NCI-H82 treated with DMSO at 0.1 percent for 48 hours (cell line): ENCODE measurements at regions not wholly inside any gene's neighbourhood (a gene's known extent, or its start where the extent isn't known, plus 50 kb on each side); places are given as distances from the start of the nearest gene placed in this dataset.

Experiments
- DNase-seq: peaks from one replicate; lab custom pipeline; 2025; ENCODE audit not compliant: unreplicated experiment; lab: John Stamatoyannopoulos, UW

DNA sequence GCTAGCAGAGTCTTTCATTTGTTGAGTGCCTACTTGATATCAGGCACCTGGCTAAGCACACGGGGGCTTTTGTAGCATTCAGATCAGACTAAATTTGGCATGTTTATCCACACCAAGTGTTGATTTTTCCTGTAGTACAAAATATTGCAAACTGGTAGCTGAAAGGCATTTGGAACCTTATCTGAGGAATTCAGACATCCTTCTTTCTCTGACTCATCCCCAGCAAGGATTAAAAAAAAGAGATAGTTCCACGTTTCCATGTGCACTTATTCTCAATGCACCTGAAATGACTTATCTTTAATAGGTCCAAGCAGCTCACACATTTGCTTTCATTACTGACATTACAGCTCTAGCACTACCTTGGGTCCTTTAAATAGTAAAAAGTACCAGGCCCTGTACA, 786.0 kb upstream of the GRM7 start:
- DNase-seq: no peak

DNA sequence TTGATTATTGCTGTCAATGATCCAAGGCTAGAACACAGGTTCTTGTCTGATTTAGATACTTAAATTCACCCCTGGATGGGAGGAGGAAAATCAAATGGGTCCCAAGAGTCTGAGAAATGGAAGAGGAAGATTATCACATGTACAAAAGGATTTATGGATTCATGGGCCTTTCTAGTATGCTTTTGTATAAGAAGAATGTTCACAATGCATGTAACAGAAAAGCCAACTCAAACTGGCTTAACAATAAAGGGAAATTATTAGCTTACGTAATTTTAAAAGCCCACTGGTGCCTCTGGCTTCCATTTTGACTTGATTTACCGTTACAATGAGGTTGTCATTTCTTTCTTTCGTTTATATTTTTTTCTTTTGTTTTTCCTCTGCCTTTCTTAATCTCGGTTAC, 782.5 kb upstream of the GRM7 start:
- no peak for DNase-seq

DNA sequence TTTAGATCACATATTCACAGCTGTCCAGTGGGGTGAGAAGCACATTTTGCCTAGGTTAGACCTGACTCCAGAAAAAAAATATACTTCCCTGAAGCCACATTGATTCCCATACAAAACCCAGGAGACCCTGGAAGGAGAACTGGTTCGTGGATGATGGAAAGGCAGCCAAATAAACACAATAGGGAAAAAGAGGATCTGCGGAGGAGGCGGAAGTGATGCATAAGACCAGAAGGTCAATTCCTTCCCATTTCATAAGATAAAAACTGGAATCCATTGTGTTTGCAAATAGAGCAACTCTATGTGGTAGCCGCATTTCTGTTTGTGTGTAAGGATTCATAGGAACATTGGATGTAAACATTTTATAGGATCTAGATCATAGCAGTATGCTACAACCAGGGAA, 781.9 kb upstream of the GRM7 start:
- no peak for DNase-seq

DNA sequence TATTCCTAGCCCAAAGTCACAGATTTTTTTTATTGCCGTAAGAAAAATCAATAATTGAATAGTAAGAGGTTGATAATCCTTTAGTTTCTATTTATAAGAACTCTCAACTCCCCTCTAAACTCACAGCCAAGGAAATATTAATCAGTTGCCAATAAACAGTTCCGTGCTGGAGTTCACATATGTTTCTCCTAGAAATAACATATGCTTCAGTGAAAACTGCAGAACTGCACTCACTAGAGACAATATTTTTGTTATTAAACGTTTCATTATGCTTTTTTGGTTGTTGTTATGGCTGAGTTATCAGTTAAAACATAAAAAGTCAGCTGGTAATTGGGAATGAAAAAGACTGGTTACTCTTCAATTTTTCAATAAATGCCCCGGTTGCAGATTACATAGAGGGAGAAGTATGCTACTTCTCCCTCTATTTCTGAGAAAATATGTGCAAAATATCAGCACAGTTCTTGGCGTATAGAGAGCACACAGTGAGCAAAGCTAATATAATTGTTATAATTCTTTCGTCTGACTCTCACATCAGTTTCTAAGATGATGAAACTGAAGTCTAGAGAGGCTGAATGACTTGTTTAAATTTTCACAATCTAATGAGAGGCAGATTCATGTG, 781.2 kb upstream of the GRM7 start:
- DNase-seq: no peak

DNA sequence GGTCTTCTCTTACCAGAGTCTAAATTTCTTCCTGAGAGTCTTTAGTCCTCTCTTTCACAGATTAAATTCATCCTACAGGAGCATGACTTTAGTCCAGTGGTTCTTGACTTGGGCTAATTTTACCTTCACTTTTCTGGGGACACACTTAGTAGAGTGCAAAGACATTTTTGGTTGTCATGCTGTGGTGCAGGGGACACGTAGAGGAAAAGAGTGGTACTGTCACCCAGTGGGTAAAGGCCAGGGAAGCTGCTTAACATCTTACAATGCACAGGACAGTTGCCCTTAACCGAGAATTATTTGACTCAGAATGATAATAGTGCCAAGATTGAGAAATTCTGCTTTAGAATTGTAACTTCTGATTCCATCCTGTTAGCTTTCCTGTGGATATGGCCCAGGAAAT, 772.5 kb upstream of the GRM7 start:
- DNase-seq: no peak

DNA sequence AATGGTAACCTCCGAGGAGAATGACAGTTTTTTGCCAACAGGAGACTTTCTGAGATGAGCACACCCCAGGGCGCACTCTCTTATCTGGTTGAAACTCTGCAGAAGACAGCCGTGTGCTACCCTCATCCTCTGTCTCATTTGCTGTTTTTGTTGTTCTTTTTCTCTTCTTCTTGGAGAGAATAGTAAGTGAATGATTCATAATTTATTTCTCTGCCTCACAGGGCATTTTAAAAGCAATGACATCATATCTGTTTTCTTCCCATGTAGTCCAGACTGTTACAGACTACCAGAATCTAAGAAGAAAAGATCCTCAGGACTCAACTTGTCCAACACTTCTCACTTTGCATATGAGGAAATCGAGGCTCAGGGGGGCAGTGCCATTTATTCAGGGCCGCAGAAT, 771.1 kb upstream of the GRM7 start:
- DNase-seq: no peak

DNA sequence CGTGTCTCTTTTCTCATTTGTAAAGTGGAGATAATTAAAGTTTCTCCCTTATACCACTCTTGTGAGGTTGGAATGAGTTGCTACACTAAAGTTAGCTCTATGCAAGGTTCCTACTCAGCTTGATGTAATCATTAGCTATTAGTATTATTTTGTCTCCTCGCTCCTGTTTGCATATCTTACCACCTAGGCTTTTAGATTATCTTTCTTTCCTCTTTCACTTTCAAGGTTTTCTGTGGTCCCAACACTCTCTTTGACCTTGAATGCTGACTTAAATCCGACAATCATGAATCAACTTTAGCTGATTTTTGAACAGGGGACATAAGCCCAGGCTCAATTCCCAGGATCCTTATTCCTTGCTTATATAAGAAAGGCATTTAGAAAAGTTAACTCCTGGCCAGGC, 769.7 kb upstream of the GRM7 start:
- DNase-seq: no peak

DNA sequence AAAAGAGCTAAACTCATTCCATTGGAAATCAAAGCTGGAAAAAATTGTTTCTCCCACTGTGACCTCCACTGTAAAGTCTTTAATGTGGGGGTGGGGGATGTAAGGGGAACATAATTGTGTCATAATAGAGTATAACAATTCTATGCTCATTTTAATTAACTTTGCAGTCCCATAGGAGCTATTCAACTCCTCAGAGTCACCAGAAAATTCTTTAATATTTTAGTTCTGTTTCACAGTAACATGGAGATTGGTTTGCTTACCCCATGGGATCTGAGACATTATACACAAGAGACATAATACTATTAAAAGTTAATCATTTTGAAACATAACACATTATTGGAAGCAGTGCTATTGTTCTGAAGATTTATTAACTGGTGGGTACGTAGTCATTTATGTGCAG, 765.9 kb upstream of the GRM7 start:
- DNase-seq: no peak

DNA sequence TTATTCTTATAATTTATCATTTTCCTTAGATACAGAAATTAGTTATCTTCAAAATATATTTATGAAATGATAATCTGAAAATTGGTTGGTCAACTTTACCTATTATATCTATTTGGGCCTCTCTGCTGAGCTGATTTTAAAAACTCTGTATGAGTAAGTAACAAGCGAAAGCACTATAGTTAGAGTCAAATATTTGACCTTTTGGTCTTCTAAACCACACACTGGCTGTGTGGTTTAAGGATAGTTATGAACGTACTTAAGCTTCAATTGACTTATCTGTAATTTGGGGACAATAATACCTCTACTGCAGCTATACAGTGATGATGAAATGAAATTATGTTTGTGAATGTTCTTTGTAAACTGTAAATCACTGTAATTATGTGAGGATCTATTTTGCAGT, 763.9 kb upstream of the GRM7 start:
- DNase-seq: no peak

DNA sequence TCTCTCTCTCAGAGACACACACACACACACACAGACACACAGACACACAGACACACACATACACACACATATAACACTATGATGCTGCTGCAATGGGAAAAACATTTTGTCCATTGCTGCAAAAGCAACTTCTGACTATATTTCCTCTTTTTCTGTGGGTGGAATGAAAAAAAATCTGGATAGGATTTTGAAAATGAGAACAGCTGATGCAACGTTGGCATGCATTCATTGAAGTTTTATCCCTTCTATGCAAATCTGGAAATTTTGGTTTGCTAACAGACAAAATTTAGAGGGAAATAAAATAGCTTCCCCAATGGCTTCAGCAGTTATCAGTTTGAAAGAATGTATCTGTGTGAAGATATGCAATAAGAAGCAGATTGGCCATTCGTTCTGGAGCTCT, 763.4 kb upstream of the GRM7 start:
- DNase-seq: no peak

DNA sequence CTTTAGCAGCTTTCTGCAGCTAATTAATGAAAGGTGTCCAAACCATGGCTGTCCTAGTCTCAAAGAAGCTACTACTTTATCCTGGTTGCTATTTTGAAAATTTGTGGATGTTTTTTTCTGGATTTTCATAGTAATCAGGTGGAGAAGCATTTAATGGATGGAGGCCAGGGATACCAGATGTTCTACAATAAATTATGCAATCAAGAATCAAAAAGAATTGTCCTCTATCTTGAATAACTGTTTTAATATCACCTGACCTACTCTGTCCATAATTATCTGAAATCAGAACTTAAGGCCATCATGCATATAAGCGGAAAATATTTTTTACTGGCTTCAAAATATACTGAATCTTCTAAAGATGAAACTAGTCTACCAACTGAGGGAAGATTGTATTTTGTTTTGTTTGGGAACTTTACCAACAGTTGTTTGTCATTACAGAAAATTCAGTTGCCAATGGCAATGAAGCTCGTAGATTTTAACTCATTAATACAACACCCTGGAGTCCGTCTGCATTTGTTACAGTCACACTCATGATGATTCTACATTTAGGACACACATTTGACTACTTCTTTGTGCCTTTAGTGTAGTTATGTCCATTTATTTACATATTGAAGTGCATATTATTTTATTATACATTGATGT, 762.3 kb upstream of the GRM7 start:
- no peak for DNase-seq

DNA sequence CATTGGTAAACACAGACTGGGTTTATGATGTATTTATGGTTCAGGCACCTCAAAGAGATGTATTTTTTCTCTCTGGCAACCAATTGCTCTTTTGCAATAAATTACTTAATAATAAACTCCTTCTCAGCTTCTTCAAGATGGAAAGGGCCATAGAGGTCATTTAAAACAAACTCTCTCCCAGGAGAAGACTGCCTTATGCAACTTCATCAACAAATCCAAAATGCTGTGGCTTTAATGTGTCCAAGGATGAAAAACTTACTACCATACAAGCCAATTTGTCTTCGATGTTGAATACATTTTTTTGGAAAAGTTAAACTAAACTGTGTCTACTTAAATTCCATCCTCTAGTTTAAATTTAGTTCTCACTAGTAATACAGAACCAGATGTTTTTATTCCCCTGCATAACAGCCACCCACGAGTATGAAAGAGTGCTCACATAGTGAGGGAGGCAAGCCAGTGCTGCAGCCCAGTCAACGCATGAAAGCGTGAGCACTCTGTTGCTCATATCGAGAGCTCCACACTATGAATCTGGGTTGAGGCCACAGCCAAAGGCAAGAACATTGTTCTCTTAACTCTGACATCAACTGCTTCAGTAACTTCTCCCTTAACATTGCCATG, 761.3 kb upstream of the GRM7 start:
- no peak for DNase-seq

DNA sequence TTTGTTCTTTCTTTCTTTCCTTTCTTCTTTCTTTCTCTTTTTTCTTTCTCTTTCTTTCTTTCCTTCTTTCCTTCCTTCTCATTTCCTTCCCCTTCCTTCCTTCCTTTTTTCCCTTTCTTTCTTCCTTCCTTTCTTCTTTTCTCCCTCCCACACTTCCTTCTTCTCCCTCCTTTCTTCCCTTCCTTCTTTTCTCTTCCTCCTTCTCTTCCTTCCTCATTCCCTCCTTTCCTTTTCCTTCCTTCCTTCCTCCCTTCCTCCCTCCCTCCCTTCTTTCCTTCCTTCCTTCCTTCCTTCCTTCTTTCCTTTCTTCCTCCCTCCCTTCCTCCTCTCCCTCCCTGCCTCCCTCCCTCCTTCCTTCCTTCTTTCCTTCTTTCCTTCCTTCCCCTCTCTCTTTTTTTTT, 755.7 kb upstream of the GRM7 start:
- no peak for DNase-seq

DNA sequence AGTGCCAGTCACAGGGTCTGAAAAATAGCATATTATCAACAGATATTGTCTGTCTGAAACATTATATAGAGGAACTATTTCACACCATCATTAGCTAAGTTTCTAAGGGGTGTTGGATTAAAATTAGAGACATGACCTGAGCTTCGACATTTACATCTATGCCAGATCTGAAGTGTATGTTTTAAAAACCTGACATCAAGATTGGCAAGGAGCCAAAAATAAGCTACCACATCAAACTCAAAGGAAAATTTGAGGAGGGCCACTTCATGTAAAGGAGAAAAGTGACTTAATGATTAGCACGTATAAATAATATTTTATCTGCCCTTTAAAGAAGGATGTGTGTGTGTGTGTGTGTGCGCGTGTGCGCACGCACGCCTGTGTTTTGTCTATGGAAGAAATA, 752.0 kb upstream of the GRM7 start:
- no peak for DNase-seq

DNA sequence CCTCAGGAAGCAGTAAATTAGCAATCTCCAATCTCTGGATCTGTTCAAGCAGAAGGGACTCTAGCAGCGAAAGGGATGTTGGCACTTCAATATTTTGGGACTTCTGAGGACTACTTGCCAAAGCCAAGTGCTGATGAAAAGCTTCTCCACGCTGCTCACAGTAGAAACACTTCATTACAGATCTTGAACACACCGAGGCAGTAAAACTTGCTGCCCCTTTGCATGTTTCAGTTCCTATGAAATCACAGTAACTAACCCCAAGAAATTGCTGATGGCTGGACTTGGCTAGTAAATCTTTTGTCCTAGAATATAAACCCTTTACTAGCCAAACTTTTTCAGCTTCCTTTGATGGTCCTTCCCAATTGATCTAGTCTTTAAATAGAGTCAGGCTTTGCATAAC, 750.5 kb upstream of the GRM7 start:
- no peak for DNase-seq

DNA sequence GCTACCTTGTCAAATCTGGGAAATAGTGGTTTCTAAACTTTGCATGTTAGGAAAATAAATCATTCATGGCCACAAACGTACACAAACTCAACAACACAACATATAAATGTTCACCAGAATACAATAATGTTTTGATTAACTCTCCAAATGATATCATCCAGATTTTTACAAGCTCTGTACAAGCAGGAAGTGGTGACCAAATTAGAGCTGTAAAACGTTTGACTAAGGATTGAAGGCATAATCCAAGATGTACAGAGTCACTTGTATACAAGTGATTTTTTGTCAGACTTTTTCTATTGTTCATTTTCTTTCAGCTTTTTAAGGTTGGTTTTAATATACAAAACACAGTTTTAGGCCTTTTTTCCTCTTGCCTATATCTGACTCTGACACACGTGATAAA, 748.4 kb upstream of the GRM7 start:
- DNase-seq: no peak

DNA sequence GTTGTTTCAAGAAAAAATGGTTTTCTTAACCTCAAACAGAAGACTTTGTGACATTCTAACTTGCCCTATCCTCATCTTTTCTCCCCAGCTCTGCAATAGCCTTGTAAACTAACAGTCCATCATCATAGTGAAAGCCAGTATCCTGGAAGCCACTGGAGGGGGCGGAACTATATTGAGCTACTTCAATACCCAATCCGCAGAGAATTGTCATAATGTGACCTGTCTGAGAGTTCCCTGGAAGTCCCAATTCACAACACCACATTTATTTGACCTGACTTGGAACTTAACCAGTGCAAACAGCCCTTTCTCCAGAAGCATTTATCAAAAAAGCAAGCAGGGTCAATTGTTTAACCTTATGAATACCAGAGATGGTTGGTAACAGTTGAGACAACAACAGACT, 747.6 kb upstream of the GRM7 start:
- DNase-seq: no peak

DNA sequence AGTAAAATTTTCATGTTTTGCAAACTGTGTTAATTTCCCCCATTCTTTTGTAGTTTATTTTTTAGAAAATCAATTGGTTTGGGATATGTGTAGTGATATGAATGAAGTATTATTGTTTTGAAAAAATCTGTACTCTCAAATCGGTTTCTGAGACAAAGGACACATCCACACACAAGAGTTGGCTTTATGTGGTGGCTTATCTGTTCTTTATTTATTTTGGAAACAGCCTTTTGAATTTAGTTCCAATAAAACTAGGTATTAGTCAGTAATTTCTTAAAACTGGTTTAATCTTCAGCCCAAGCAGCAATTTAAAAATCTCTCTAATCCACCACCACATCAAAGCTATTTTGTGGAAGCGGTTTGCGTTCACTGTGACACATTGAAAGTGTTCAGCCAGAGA, 741.5 kb upstream of the GRM7 start:
- DNase-seq: no peak

DNA sequence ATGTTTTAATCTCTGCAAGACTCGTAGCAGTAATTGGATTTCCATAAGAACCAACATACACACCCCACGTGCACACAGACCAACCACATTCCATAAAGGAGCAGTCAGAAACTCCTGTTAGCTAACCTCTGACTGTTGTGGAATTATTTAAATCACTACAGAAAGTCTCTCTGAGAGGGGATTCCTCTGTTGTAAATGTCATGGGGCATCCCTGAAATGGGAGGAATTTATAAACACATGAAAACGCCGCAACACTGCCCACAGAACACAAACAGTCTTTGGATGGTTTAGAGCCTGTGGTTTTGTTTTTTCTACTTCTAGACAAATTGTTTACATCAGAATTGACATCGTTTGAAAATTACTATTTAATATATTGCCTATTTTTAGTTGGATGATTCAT, 740.1 kb upstream of the GRM7 start:
- DNase-seq: peak; percentile 19

DNA sequence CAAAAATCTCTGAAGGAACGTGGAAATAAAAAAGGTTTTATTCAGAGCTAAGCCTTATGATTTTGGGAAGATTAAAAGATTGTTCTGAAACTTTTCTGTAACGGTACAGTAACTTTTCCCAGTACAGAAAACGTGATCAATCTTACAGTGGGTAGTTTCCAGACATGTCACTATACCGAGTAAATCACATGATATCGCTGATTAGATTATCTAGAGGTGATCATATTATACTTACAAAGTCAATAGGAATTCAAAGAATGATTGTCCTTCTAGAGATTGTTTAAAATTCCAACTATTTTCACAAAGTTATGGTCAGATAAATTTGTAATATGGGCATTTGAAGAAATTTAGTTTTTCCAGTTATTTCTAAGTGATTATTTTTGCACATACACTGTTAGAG, 736.0 kb upstream of the GRM7 start:
- no peak for DNase-seq

DNA sequence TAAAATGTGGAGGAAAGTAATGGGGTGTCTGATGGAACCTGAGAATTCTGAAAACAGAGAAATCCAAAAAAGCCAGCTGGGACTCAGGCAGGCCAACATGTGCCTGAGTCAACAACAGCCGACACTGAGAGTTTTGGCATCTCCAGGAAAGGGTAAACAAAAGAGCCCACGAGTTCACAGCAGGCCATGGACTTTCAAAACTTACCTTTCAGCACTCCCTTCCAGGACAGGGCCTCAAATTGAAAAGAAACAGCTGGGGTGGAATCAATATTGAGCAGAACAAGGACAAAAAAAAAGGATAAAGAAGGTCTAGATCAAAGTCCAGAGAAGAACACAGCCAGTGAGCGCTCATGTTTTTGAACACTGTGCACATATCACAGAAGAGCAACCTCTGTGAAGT, 735.4 kb upstream of the GRM7 start:
- no peak for DNase-seq

DNA sequence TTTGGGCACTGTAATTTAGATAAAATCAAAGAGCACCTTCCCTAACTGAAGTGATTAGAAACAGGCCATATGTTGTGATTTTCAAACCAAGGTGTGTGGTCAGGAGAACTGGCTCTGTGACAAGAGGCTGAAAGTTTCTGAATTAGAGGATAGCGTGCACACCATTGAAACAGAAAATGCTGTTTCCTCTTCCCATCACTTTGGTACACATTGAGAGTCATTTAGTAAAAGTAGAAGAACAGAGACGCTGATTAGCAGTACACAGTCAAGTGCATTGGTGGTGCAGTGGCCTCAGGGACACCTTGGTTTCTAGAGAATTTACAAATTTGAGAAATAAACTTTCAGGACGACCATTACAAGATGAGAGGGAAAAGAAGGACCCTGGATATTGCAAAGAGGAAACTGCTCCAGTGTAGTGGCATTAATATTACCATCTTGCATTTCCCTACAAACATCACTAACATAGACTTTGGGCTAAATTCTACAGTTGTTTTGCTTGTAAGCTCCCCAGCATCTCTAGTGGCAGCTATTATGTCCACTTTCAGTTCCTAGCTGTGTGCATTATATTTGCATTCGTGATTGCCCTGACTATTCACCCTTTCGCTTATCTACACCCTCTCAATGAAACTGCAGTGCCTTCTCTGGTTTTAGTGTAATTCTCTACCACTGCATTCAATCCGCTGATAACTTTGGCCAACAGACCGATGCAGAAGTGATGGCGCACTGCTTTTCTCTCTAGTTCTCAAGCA, 728.1 kb upstream of the GRM7 start:
- no peak for DNase-seq
